Activated CD4-positive, CD25-positive, alpha-beta regulatory T cell (primary cell): ENCODE measurements at regions not wholly inside any gene's neighbourhood (a gene's known extent, or its start where the extent isn't known, plus 50 kb on each side); places are given as distances from the start of the nearest gene placed in this dataset.

Experiments used
- DNase-seq, 4 experiments: peaks; one replicate each; lab custom pipeline; 2025; lab: John Stamatoyannopoulos, UW

DNA sequence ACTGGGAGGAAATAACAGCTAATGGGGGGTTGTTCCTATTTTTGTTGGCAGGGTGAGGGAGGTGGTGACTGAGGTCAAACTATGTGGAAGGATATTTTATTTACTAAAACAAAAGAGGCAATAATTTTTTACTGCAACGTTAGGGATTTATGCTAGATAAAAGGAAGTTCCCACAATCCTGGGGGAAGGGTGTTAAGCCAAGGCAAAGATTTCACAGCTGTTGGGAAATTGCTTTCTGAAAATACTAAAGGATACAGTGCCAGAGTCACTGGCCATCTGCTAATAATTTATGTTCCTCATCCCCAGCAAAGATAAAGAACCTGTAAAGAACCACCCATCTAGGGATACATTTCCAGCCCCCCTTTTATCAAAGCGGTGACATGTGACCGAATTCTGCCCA is 756.0 kb upstream of the RBFOX1 start:
- no peak for DNase-seq

DNA sequence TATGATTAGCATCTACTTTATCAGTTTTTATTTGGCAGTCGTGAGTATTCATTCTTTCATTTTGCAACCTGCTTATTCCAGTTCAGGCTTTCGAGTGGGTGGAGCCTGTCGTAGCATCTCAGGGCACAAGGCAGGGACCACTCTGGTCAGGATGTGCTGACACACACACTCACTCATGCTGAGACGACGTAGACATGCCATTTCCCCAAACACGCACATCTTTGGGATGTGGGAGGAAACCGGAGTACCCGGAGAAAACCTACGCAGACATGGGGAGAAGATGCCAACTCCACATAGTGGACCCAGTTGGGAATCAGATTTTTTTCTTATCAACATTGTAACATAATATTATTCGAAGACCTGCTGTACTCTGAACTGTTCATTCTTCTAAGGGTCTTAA is 756.5 kb upstream of the RBFOX1 start:
- no peak for DNase-seq

DNA sequence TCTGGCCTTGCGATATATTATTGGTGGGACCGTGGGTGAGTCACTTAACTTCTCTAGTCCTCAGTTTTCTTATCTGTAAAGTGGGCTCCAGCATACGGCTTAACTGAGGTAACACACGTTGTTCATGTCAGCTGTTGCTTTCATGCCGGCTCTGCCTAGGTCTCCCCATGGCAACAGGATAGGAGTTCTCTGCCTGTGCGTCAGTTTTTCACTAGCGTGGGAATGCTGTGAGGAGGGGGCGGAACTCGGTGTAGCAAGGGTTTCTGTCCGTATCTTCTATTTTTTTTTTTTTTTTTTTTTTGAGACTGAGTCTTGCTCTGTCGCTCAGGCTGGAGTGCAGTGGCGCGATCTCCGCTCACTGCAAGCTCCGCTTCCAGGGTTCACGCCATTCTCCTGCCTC is 758.5 kb upstream of the RBFOX1 start:
- no peak for DNase-seq

DNA sequence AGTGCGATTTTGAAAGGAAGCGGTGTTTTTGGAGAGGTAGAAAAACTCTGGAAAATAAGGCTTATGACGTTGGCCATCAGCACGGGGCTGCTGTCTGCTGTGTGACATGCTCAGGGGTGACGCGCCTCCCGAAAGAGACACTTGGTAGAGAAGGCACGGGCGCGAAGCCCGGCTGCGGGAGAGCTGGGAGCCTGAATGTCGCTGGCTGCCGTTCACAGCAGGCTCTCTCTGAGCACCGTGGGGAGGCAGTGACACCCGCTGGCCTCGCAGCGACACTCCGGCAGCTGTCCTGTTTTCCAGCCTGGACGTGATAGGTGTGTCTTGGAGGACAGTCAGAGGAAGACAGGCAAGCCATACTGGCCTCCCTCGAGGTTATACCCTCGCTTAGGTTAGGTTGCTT is 759.1 kb upstream of the RBFOX1 start:
- no peak for DNase-seq

DNA sequence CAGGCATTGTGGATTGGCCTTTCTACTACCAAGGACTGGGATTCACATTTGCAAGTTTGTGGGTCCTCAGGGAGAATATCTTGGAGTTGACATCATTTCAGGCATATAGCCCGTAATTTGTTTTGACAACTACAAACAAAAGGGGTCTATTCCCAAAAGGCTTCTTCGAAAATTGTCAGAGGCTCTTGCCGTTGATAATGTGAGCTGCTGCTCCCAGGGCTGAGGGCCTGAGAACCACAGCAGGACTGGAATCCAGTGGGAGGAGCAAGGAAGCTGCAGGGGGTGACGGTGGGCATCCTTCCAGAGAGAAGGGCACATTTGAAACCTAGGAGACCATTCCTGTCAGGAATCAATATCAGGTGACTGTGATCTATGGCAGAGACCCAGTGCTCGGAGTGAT is 761.6 kb upstream of the RBFOX1 start:
- no peak for DNase-seq

DNA sequence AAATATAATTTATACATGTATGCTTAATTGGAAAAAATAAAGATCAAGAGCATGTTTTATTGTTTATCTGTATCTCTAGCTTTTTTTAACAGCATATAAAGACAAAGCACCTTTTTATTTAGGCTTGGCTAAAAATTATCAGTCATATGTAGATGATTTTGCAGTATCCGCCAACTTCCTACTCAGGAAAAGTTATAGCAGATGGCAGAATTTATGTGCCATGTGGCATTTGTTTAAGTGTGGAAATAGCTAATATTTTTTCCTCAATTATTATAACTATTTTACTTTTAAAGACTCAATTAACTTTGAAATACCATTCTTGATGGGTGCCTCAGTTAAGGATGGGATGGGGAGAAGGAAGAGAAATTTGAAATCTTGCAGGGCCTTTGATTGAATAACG is 762.1 kb upstream of the RBFOX1 start:
- DNase-seq: no peak

DNA sequence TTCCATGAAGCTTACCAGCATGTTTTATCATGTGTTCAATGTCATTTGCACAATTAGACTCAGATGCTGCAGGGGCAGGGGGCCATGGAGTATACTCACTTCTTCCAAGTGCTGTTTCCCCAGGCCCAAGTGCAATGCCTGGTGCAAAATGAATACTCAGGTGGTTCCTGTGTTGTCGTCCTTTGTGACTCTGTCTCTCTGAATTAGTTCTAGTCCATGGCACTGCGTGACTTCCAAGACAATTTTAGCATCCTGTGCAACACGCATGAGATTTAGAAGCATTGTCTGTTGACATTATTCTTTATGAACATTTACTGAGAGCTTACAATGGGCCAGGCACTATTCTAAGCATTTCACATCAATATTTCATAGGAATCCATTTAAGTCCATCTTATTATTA is 769.7 kb upstream of the RBFOX1 start:
- DNase-seq: no peak

DNA sequence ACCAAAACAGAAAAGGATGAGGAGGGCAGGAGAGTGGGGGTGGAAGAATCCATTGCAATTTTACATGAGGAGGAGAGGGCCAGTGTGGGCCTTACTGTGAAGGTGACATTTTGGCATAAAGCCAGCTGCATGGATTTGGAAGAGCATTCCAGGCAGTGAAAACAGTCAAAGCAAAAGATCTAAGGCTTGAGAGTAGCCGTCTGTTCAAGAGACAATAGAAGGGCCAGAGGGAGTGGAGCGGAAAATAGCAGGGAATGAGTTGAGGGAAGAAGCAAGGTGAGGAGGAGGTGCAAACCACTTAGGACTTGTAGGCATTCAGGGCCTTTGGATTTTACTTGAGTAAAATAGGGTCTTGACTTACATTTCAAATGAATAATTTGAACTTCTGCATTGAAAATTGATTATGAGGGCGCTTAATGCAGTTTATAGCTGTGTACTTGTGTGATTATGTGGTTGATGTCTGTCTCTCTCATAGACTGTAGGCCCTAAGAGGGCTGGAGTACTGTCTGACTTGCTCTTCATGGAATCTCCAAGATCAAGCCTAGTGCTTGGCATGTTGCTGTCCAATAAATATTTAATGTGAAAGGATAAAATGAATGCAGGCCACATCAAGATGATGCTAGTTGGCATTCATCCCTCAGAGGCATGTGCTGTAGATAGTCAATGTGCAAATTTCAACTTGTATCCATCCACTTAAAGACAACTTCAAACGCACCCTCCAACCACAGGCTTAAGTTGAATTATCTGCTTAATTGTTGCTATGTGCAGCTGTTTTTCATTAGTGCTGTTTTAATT is 772.1 kb upstream of the RBFOX1 start:
- no peak for DNase-seq

DNA sequence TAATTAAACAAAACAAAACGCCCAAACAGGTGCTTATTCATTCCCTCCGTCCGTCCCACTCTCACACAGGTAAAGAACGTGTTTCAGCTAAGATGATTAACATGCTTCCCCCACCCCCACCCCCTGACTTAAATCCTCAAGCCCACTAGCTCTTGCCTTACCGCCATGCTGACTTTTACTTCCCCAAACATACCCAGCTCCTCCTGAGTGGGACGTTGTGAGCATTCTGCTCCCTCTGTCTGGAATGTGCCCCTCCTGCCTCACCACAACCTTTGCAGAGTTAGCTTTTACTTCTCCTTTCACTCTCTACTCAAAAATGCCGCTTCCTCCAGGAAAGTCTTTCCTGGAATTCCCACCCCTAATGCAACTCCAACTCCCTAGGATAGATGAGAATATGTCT is 774.0 kb upstream of the RBFOX1 start:
- no peak for DNase-seq

DNA sequence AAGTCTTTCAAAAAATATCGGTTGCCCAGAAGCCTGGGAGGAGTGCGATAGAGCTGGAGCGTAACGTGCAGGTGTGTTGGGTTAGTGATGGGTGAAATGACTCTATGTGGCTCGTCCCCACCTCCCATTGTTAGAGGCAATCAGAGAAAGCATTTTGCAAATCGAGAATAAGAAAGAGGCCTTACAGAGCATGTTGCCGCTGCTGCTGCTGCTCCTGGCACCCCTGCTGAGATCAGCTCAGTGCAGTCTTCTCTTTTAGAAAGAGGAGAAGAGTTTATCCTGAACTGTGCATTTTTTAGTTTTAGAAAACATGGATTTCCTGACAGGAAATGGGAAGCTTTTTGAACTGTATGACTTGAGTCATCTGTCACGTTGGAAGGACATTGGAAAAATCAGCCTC is 774.5 kb upstream of the RBFOX1 start:
- DNase-seq: no peak

DNA sequence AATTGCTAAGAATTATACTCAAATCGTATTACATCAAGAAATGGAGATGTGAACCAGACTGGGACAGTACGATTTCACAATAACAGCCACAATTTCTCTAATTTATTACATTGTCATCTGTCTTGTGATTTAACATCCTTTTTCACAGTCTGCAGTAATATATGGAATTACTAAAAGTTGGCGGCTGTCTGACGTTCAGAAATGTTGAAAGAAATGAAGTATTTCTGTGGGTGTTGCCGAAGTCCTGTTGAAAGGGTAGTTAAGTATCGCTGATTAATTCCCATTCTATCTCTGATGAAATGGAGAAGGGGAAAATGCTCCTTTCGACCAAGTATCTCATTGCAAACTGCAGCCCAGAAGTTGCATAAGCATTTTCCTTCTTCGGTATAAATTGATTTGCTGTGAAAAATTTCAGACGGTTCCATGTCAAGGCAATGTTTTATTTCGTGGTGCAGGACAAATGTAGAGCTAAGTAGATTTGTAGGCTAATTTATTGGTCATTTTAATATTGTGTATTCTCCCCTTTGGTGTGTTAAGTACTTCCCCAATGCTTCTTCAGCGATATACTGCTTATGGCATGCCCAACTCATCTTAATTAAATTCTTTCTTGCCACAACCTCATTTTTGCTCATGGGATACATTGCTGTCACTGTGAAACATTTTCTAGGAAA is 775.2 kb upstream of the RBFOX1 start:
- no peak for DNase-seq

DNA sequence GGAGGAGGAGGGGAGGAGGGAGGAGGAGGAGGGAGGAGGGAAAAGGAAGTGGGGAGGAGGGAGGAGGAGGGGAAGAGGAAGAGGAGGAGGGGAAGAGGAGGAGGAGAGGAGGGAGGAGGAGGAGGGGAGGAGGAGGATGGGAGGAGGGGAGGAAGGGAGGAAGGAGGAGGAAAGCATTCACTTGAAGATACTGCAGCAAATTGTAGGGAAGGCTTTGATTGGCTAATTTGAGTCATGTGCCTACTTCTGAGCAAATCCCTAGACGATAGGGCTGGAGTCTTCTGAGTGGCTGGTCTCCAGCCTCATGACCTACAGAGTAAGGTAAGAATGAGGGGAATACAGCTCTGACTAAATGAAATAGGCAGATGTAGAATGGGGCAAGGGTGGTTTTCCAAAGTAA is 783.2 kb upstream of the RBFOX1 start:
- DNase-seq: no peak

DNA sequence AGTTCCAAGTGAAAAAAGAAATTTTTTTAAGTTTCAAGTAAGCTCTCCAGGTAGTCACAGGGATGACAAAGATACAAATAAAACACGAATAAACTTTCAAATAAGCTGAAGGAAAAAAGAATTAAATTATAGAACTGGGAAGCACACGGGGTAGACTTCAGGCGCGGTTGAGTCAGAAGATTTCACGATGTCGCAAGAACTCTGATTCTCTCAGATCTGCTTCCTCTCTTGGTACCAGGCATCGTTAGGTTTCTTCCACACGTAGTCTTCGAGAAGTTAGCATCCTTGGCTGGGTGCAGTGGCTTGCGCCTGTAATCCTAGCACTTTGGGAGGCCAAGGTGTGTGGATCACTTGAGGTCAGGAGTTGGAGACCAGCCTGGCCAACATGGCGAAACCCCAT is 784.1 kb upstream of the RBFOX1 start:
- no peak for DNase-seq

DNA sequence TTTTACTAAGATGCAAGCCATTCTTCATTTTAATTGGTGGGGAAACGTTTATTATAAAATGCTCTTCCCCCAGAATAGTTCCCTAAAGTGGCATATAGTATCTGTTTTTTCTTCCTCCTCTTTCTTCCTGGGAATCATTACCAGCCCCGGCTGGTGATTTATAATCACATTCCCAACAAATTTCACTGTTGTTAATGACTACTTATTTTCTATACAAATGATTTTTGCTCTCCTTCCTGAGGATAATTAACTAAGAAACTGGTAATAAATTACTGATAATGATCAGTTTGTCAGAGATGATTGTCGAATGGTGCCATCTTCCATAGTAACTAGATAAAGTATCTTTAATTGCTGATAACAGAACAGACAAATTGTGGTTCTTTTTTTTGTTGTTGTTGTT is 785.5 kb upstream of the RBFOX1 start:
- no peak for DNase-seq

DNA sequence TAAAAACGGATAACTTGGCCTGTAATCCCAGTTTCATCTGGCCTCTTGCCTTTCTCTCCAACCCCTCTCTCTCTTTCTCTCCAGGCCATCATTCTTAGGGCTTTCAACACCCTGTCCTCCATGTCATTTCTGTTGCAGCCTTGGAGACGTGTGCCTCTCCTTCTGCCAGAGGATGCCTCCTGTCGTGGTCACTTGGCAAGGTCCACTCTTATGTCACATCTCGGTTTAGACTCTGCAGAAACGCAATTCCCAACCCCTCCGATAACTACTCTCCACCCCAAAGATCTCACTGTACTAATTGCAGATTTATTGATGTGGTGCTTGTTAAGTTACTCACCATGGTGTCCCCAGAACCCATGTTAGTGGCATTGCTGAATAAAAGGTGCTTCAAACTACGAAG is 787.3 kb upstream of the RBFOX1 start:
- no peak for DNase-seq

DNA sequence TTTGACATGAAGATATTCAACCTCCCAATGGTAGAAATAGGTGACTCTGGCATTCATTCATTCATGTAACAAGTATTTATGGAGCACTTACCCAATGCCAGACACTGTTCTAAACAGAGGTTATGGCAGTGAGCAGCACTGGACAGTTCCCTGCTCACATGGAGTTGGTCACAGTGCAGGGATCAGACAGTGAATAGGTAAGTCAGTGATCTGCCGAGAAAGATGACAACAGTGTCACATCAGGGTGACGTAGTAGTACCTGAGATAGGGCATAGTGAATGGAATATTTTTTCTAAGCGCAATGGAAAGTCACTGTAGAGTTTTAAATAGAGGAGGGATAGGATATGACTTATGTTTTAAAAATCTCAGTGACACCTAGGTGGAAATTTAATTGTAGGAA is 791.4 kb upstream of the RBFOX1 start:
- DNase-seq: no peak

DNA sequence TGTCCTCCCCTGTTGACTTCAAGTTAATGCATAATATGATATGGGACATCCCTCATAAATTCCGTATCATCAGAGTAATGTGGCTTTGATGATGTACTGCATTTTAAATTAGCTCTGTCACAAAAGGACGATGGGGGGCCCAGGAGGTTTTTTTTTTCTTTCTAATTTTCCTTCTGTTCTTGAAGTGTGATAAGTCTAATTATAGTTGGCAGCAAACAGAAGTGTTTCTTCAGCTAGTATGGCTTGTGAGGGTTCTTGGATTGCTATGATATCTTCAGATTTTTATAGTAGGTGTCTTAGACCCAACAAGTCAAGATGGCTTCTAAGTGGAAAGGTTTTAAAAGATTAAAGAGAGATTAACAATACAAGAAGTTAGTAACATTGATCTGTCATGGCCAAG is 796.2 kb upstream of the RBFOX1 start:
- DNase-seq: no peak

DNA sequence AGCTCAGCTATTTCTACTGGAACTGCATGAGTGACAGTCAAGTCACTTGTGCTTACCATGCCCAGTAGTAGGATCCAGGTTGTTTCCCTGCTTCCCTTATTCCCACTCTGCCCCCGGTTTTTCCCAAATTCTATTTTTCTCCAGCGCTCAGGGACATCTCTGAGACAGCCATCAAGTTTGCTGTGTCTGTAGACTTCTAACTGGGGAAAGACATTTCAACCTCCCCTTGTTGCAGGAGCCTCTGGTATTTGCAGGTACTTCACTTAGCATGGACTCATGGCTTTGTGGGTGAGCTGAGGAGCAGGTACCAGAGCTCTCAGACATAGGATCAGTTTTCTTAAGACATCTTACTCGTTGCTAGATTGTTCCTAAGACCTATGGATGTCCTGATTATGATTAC is 801.6 kb upstream of the RBFOX1 start:
- no peak for DNase-seq

DNA sequence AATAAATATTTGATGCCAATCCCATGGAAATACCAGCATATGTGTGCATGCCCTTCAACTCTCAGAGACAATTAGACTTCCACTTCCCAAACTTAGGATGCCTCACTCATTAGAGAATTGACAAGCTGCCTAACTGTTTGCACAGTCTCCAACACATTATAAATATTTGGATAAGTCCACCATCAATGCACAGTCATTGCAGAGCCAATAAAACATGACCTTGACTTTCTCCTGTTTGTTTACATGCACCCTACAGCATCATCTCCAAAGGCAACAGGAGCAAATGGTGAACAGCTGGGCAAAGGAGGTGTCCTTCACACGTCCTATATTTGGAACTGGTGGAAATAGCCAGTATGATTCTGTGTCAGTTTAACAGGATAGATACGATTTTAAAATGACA is 804.4 kb upstream of the RBFOX1 start:
- DNase-seq: no peak

DNA sequence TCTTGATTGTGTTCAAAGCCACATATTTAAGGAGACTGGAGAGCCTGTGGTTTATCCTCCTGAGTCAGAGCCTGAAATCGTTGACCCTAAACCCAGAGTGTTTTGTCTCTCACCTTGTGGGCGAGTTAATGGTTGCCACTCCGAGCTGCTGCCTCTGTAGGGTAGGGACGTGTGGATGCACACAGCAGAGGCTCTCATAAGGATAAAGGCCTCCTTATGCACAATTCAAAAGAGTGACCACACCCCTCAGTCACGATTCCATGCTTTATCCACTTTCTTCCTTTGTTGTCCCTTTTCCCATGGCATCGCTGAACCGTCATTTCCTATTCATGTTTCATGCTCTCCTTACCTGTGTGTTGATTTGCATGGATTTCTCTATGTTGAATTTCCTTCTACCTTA is 805.0 kb upstream of the RBFOX1 start:
- DNase-seq: no peak

DNA sequence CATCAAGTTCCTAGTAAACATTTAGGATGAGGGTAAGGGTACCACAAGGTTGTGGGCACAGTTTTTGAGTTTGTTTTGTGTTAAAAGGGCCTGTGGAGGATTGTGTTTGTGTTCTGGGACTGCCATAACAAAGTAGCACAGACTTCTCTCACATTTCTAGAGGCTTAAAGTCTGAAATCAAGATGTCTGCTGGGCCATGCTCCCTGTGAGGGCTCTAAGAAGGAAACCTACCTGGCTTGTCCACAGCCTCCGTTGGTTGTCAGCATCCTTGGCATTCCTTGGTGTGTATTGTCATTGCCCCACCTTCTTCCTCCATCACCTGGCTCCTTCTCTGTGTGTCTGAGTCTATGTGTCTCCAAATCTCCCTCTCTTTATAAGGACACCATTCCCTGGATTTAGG is 808.1 kb upstream of the RBFOX1 start:
- no peak for DNase-seq

DNA sequence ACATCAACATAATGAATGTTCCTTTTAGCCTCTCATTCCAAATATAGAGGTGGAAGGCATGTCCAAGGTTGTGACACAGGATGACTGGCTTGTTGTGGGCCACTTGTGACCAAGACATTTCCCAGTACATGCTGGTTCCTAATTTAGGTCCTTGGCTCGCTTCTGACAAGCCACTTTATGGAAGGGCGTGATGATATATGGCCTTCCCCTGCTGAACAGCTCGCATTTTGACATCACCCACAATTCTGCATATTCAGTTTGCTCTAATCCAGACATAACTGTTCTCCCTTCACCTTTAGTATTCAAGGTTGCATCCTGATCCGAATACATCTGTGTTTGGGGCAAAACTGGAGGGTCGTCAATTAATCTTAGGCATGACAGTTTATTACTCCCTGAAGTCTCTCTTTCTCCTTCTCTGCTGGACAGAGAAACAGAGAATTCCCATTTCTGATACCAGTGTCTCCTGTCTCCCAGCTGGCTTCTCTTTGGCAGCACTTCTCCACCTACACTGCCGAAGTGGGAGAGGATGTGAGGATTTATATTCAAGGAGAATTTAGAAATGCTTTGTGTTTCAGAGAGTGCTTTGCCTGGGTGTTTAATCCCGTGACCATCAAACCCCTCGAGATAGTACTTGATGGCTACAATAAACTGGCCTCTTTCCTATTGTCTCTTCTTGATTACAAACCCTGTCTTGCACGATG is 815.5 kb upstream of the RBFOX1 start:
- no peak for DNase-seq

DNA sequence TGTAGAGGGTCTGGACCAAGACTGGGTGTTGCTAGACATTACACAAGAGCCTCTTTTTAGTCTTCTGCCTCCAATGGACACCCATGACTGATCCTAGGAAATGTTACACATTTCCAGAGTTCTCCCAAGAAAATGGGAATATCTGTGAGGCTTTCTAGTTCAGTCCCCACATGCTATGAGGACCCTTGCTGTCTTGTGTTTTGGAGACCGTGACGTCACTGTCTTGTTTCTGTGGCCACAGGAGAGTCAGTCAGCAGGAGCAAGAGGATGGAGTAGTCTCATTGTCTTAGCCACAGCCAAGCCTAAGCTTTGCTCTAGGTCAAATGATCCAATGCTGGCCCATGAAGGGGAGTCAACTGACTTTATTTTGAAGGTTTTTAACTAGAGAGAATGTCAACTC is 820.1 kb upstream of the RBFOX1 start:
- no peak for DNase-seq
